ENCODE measurements at regions not wholly inside any gene's neighbourhood (a gene's known extent, or its start where the extent isn't known, plus 50 kb on each side); places are given as distances from the start of the nearest gene placed in this dataset.

DNA sequence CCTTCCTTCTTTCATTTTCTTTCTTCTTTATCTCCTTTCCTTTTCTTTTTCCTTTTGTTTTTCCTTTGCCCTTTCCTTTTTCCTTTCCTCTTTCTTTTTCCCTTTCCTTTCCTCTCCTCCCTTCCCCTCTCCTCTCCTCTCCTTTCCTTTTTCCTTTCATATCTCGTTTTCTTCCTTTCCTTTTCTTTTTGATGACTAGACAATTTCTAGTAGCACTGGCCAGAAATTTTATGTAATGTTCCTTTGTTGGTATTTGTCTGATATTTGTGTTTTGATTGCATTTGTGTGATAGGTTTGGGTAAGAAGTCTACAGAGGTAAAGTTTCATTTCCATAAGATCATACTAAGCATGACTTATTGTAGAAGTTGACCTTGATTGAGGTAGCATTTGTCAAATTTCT lies 1722.9 kb upstream of the IGFBP7 start:
- TF ChIP-seq POLR2A (IDR thresholded peaks at IDR 0.05) (no peak), EP300 (IDR thresholded peaks at IDR 0.05) (no peak)
- TF ChIP-seq, protein P1, sequence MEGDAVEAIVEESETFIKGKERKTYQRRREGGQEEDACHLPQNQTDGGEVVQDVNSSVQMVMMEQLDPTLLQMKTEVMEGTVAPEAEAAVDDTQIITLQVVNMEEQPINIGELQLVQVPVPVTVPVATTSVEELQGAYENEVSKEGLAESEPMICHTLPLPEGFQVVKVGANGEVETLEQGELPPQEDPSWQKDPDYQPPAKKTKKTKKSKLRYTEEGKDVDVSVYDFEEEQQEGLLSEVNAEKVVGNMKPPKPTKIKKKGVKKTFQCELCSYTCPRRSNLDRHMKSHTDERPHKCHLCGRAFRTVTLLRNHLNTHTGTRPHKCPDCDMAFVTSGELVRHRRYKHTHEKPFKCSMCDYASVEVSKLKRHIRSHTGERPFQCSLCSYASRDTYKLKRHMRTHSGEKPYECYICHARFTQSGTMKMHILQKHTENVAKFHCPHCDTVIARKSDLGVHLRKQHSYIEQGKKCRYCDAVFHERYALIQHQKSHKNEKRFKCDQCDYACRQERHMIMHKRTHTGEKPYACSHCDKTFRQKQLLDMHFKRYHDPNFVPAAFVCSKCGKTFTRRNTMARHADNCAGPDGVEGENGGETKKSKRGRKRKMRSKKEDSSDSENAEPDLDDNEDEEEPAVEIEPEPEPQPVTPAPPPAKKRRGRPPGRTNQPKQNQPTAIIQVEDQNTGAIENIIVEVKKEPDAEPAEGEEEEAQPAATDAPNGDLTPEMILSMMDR (IDR thresholded peaks at IDR 0.05): no peak
